D721Med (cell line): ENCODE measurements at regions not wholly inside any gene's neighbourhood (a gene's known extent, or its start where the extent isn't known, plus 50 kb on each side); places are given as distances from the start of the nearest gene placed in this dataset.
"Not testable (repeated sequence)": the region's sequence is repeated elsewhere in the genome, so short reads cannot be mapped to it uniquely, and the experiment has no call there.

ENCODE experiments used
- DNase-seq: peaks from one replicate; pipeline ENCODE4 v3.0.0; 2011; ENCODE audit warnings: low spot score; ENCODE audit not compliant: insufficient read length
- FAIRE-seq: peaks from 2 replicates; lab custom pipeline; 2011; peaks lifted over from hg19 to GRCh38; lab: Jason Lieb, UNC
- CTCF ChIP-seq: IDR thresholded peaks from 2 replicates; pipeline ENCODE4 v1.5.1; 2012; ENCODE audit warnings: mild to moderate bottlenecking, control low read depth; ENCODE audit not compliant: insufficient read depth; ENCODE audit errors: missing control alignments

- TF ChIP-seq CTCF: no peak
Measured at GRCh38 chr6:82458147-82458546, 94.5 kb downstream of the TPBG start.

GRCh38 chr6:82458705-82459104 lies 95.1 kb downstream of the TPBG start:
- FAIRE-seq (no peak), DNase-seq (no peak)
- no peak for TF ChIP-seq CTCF

More at GRCh38 chr6:82458147-82458546, 94.5 kb downstream of the TPBG start:
- DNase-seq (no peak), FAIRE-seq (no peak)

GRCh38 chr6:82461536-82461935 lies 97.9 kb downstream of the TPBG start:
- DNase-seq: no peak
- no peak for TF ChIP-seq CTCF
- no peak for FAIRE-seq

- FAIRE-seq (no peak), DNase-seq (no peak)
- no peak for TF ChIP-seq CTCF
Measured at GRCh38 chr6:82467338-82467737, 103.7 kb downstream of the TPBG start.

- FAIRE-seq, DNase-seq: not testable (repeated sequence)
Measured at GRCh38 chr6:82470123-82470522, 106.5 kb downstream of the TPBG start.

- FAIRE-seq, DNase-seq: not testable (repeated sequence)
Measured at GRCh38 chr6:82475106-82475505, 111.5 kb downstream of the TPBG start.

- DNase-seq: no peak
- TF ChIP-seq CTCF: no peak
- FAIRE-seq: no peak
Measured at GRCh38 chr6:82484001-82484400, 120.4 kb downstream of the TPBG start.

GRCh38 chr6:82484737-82485626 lies 121.4 kb downstream of the TPBG start:
- FAIRE-seq (no peak), DNase-seq (no peak)
- TF ChIP-seq CTCF: no peak
